Endothelial cell of umbilical vein (primary cell): ENCODE measurements at regions not wholly inside any gene's neighbourhood (a gene's known extent, or its start where the extent isn't known, plus 50 kb on each side); places are given as distances from the start of the nearest gene placed in this dataset.

Experiments
- BruUV-seq: library from RNA; stranded (reverse); fragments of 400-500 nt; replicated peaks from 2 replicates; lab custom pipeline; 2021; lab: Mats Ljungman, UMichigan
- CTCF ChIA-PET: fragments of 300-600, 350-600 bp; sonication (Branson Sonifier 250); formaldehyde crosslinking; loops from one replicate; lab custom pipeline; 2021; ENCODE audit warnings: antibody characterized with exemption, inconsistent platforms; lab: Charles Lee
- POLR2A ChIA-PET: fragments of 300-600, 350-600 bp; sonication (Branson Sonifier 250); formaldehyde crosslinking; loops from one replicate; lab custom pipeline; 2021; ENCODE audit warnings: antibody characterized with exemption, inconsistent platforms; lab: Charles Lee
- DNase-seq: peaks from one replicate; pipeline ENCODE4 v3.0.0-alpha.2; 2011; ENCODE audit warnings: low read depth, low spot score
- FAIRE-seq: peaks from 2 replicates; lab custom pipeline; 2011; peaks lifted over from hg19 to GRCh38; lab: Jason Lieb, UNC
- H2AFZ ChIP-seq: 2 replicates; pipeline ENCODE4 v1.6.0; 2012; ENCODE audit warnings: low read depth, low read length, control low read depth, inconsistent platforms
- H3K27ac ChIP-seq: 2 replicates; pipeline ENCODE4 v1.5.1; 2011; ENCODE audit warnings: low read depth, mild to moderate bottlenecking, control low read depth, low read length, moderate library complexity; ENCODE audit not compliant: insufficient read depth
- H3K27me3 ChIP-seq, 2 experiments: 2 replicates each; pipeline versions ENCODE4 v1.6.0 to v1.6.1; 2011; ENCODE audit warnings: low read length in 2 of 2, mixed read lengths in 1 of 2; ENCODE audit not compliant: control insufficient read depth in 2 of 2, insufficient read depth in 2 of 2
- H3K36me3 ChIP-seq, 2 experiments: 2 replicates in 1 of 2; 3 replicates in 1 of 2; pipeline ENCODE4 v1.5.1; 2011; ENCODE audit warnings: low read length in 2 of 2, mild to moderate bottlenecking in 1 of 2, moderate library complexity in 1 of 2; ENCODE audit not compliant: control insufficient read depth in 2 of 2, insufficient read depth in 2 of 2; ENCODE audit errors: extremely low read depth in 1 of 2
- H3K4me1 ChIP-seq: 3 replicates; pipeline ENCODE4 v1.5.1; 2011; ENCODE audit warnings: mild to moderate bottlenecking, low read length; ENCODE audit not compliant: control insufficient read depth, insufficient read depth; ENCODE audit errors: extremely low read depth
- H3K4me2 ChIP-seq: 2 replicates; pipeline ENCODE4 v1.6.1; 2011; ENCODE audit warnings: low read length, control low read depth, mixed read lengths; ENCODE audit not compliant: insufficient read depth
- H3K4me3 ChIP-seq, 3 experiments: fragments of 200-600 bp in 1 of 3; sonication (generic), shearing (Covaris generic) in 1 of 3; replicated peaks in 1 of 3; 2 replicates each; pipeline ENCODE4 v1.5.1; 2011 to 2016; ENCODE audit warnings: control low read depth in 3 of 3, low read length in 3 of 3, mild to moderate bottlenecking in 2 of 3, inconsistent platforms in 1 of 3, low read depth in 1 of 3, moderate library complexity in 1 of 3; ENCODE audit not compliant: insufficient read depth in 1 of 3
- H3K79me2 ChIP-seq: 2 replicates; pipeline ENCODE4 v1.6.0; 2012; ENCODE audit warnings: low read length, inconsistent platforms; ENCODE audit not compliant: control insufficient read depth, insufficient read depth
- H3K9ac ChIP-seq: replicated peaks from 2 replicates; pipeline ENCODE3; 2011; ENCODE audit warnings: low read length, control low read depth; ENCODE audit not compliant: insufficient read depth; ENCODE audit errors: extremely low read depth
- H3K9me1 ChIP-seq: replicated peaks from 3 replicates; pipeline ENCODE4 v1.6.0; 2011; ENCODE audit warnings: mild to moderate bottlenecking, low read length; ENCODE audit not compliant: control insufficient read depth, insufficient read depth; ENCODE audit errors: extremely low read depth
- H3K9me3 ChIP-seq: replicated peaks from 2 replicates; pipeline ENCODE4 v1.5.1; 2012; ENCODE audit warnings: low read length, inconsistent platforms; ENCODE audit not compliant: control insufficient read depth, insufficient read depth
- H4K20me1 ChIP-seq: replicated peaks from 2 replicates; pipeline ENCODE3; 2011; ENCODE audit warnings: mild to moderate bottlenecking, low read length; ENCODE audit not compliant: control insufficient read depth, insufficient read depth; ENCODE audit errors: extremely low read depth
- CTCF ChIP-seq, 2 donors: IDR thresholded peaks; 1 replicate in 1 of 2; 2 replicates in 1 of 2; pipeline ENCODE4 v1.5.1; 2011; ENCODE audit warnings: low read length in 2 of 2, mild to moderate bottlenecking in 2 of 2, moderate library complexity in 2 of 2, control low read depth in 1 of 2, inconsistent platforms in 1 of 2, low read depth in 1 of 2; ENCODE audit not compliant: insufficient read depth in 1 of 2; ENCODE audit errors: extremely low read depth in 1 of 2
- EZH2 ChIP-seq: IDR thresholded peaks from 2 replicates; pipeline ENCODE4 v1.6.1; 2012; ENCODE audit warnings: borderline replicate concordance, low read depth, mild to moderate bottlenecking, moderate library complexity, low read length, inconsistent platforms; ENCODE audit not compliant: severe bottlenecking
- FOS ChIP-seq: IDR thresholded peaks from 2 replicates; pipeline ENCODE4 v1.6.1; 2011; ENCODE audit warnings: mild to moderate bottlenecking, low read length, moderate library complexity, borderline replicate concordance; ENCODE audit not compliant: insufficient read depth
- JUN ChIP-seq: IDR thresholded peaks from 2 replicates; pipeline ENCODE4 v1.6.1; 2011; ENCODE audit warnings: borderline replicate concordance, low read depth; ENCODE audit not compliant: insufficient read length, insufficient read depth
- MYC ChIP-seq: IDR thresholded peaks from one replicate; pipeline ENCODE4 v1.6.1; 2011; ENCODE audit warnings: mild to moderate bottlenecking, low read depth, low read length
- POLR2A ChIP-seq: IDR thresholded peaks from 2 replicates; pipeline ENCODE4 v1.6.1; 2012; ENCODE audit warnings: low read depth, mild to moderate bottlenecking, control low read depth, low read length
- POLR2AphosphoS5 ChIP-seq: IDR thresholded peaks from 2 replicates; pipeline ENCODE4 v1.6.1; 2012; ENCODE audit warnings: low read depth, mild to moderate bottlenecking, control low read depth, low read length, moderate library complexity; ENCODE audit not compliant: insufficient read depth
- dilution Hi-C: fragments of 300-500 bp; cut with MboI; formaldehyde crosslinking; loops from one replicate; pipeline ENCODE4 v1.15.0; 2019; ENCODE audit warnings: low sequenced_read_pairs; ENCODE audit not compliant: extremely low pct_ligation_motif_present
- intact Hi-C: fragments of 100-400 bp; cut with micrococcal nuclease; formaldehyde crosslinking; loops from one replicate; pipeline ENCODE4 v1.10.0; 2022
- TF ChIP-seq, protein P1 (sequence below): IDR thresholded peaks from 2 replicates; pipeline ENCODE4 v1.6.1; 2011; ENCODE audit not compliant: insufficient read depth, insufficient read length

DNA sequence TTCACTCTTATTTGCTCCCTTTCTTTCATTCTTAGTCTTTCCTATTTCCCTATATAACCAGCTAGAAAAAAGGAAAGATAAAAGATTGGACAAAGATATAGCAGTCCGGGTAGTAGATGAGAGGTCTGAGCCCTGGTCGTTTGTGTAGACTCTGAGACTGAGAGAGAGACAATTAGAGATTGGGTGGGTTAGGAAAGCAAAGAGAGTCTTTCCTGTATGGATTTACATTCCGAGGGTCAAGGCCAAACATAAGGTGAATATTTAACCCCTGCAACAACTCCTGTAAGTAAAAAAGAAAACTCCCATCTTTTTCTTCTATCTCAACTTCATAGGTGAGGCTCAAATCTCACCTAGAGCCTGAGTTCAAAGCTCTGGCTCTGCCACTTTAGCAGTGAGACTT, 218.0 kb upstream of the FGGY start:
- Histone ChIP-seq H3K4me3 (no peak overlapping the region), H3K36me3 (no peaks in the 10 kb centered on the region), H3K79me2 (no peaks in the 10 kb centered on the region), H3K4me1 (peaks cover 5% of the 10 kb centered on the region), H3K9me3 (no peaks in the 10 kb centered on the region), H3K27me3 (no peaks in the 10 kb centered on the region), H3K4me2 (no peak overlapping the region), H3K9me1 (no peaks in the 10 kb centered on the region), H3K27ac (no peak overlapping the region), H4K20me1 (no peaks in the 10 kb centered on the region), H2AFZ (no peak overlapping the region), H3K9ac (no peak overlapping the region)
- no peak for FAIRE-seq
- TF ChIP-seq FOS, result no peak
- TF ChIP-seq CTCF (IDR thresholded peaks at IDR 0.05; ENCODE audit: extremely low read depth in 1 of 2, insufficient read depth in 1 of 2, low read depth in 1 of 2, low read length in 2 of 2), result no peak
- no peak for TF ChIP-seq JUN
- no peak for TF ChIP-seq EZH2
- no peak for TF ChIP-seq MYC
- no peak for TF ChIP-seq POLR2AphosphoS5
- TF ChIP-seq POLR2A, result no peak
- TF ChIP-seq, protein P1, sequence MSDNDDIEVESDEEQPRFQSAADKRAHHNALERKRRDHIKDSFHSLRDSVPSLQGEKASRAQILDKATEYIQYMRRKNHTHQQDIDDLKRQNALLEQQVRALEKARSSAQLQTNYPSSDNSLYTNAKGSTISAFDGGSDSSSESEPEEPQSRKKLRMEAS, result no peak
- dilution Hi-C loops, result no loop called here
- CTCF ChIA-PET, result no interaction called here
- intact Hi-C loops, result no loop called here
- DNase-seq, result no peak
- POLR2A ChIA-PET, result no interaction called here
- BruUV-seq, result no TSS peak
